ENCODE measurements at regions not wholly inside any gene's neighbourhood (a gene's known extent, or its start where the extent isn't known, plus 50 kb on each side); places are given as distances from the start of the nearest gene placed in this dataset.

GRCh38 chr20:62563561-62563960, 78.7 kb upstream of the SLCO4A1 start:
- no peaks in the 10 kb centered on the region for H3K4me1 Mint-ChIP-seq (ENCODE audit: low read depth)
- no peak overlapping the region for H3K27ac Mint-ChIP-seq
- no peak overlapping the region for H3K4me3 Mint-ChIP-seq
- H3K9me3 Mint-ChIP-seq = no peaks in the 10 kb centered on the region
- H3K27me3 Mint-ChIP-seq (ENCODE audit: low read depth) = peaks cover 14% of the 10 kb centered on the region
- no peaks in the 10 kb centered on the region for H3K36me3 Mint-ChIP-seq (ENCODE audit: low read depth)

GRCh38 chr20:62564456-62565245, 77.7 kb upstream of the SLCO4A1 start:
- no peaks in the 10 kb centered on the region for H3K9me3 Mint-ChIP-seq
- no peak overlapping the region for H3K4me3 Mint-ChIP-seq
- H3K27me3 Mint-ChIP-seq (ENCODE audit: low read depth) = peaks cover 14% of the 10 kb centered on the region
- H3K36me3 Mint-ChIP-seq (ENCODE audit: low read depth) = no peaks in the 10 kb centered on the region
- H3K4me1 Mint-ChIP-seq (ENCODE audit: low read depth) = no peaks in the 10 kb centered on the region
- no peak overlapping the region for H3K27ac Mint-ChIP-seq

- H3K36me3 Mint-ChIP-seq (ENCODE audit: low read depth) = no peaks in the 10 kb centered on the region
- peaks cover 10% of the 10 kb centered on the region for H3K27me3 Mint-ChIP-seq (ENCODE audit: low read depth)
- no peaks in the 10 kb centered on the region for H3K9me3 Mint-ChIP-seq
- H3K27ac Mint-ChIP-seq = no peak overlapping the region
- H3K4me1 Mint-ChIP-seq (ENCODE audit: low read depth) = no peaks in the 10 kb centered on the region
- H3K4me3 Mint-ChIP-seq = no peak overlapping the region
Measured at GRCh38 chr20:62566266-62566665, 76.0 kb upstream of the SLCO4A1 start.

- Mint-ChIP-seq H3K4me1 (ENCODE audit: low read depth) (no peaks in the 10 kb centered on the region), H3K9me3 (no peaks in the 10 kb centered on the region), H3K36me3 (ENCODE audit: low read depth) (no peaks in the 10 kb centered on the region), H3K4me3 (no peak overlapping the region), H3K27ac (no peak overlapping the region), H3K27me3 (ENCODE audit: low read depth) (peaks cover 5% of the 10 kb centered on the region)
Measured at GRCh38 chr20:62566771-62567170, 75.5 kb upstream of the SLCO4A1 start.

- Mint-ChIP-seq H3K27ac (no peak overlapping the region), H3K36me3 (ENCODE audit: low read depth) (no peaks in the 10 kb centered on the region), H3K9me3 (no peaks in the 10 kb centered on the region), H3K4me1 (ENCODE audit: low read depth) (no peaks in the 10 kb centered on the region), H3K27me3 (ENCODE audit: low read depth) (peaks cover 2% of the 10 kb centered on the region), H3K4me3 (no peak overlapping the region)
Measured at GRCh38 chr20:62567246-62568044, 74.9 kb upstream of the SLCO4A1 start.

- H3K4me1 Mint-ChIP-seq (ENCODE audit: low read depth) = no peaks in the 10 kb centered on the region
- H3K36me3 Mint-ChIP-seq (ENCODE audit: low read depth) = no peaks in the 10 kb centered on the region
- no peaks in the 10 kb centered on the region for H3K27me3 Mint-ChIP-seq (ENCODE audit: low read depth)
- no peak overlapping the region for H3K27ac Mint-ChIP-seq
- no peak overlapping the region for H3K4me3 Mint-ChIP-seq
- no peaks in the 10 kb centered on the region for H3K9me3 Mint-ChIP-seq
Measured at GRCh38 chr20:62568045-62568389, 74.3 kb upstream of the SLCO4A1 start.

GRCh38 chr20:62569615-62570014, 72.7 kb upstream of the SLCO4A1 start:
- Mint-ChIP-seq H3K4me3 (no peak overlapping the region), H3K27ac (no peak overlapping the region), H3K4me1 (ENCODE audit: low read depth) (no peaks in the 10 kb centered on the region), H3K36me3 (ENCODE audit: low read depth) (no peaks in the 10 kb centered on the region), H3K27me3 (ENCODE audit: low read depth) (peaks cover 12% of the 10 kb centered on the region), H3K9me3 (no peaks in the 10 kb centered on the region)

- no peaks in the 10 kb centered on the region for H3K36me3 Mint-ChIP-seq (ENCODE audit: low read depth)
- H3K4me3 Mint-ChIP-seq = no peak overlapping the region
- H3K9me3 Mint-ChIP-seq = no peaks in the 10 kb centered on the region
- no peaks in the 10 kb centered on the region for H3K4me1 Mint-ChIP-seq (ENCODE audit: low read depth)
- no peak overlapping the region for H3K27ac Mint-ChIP-seq
- peaks cover 12% of the 10 kb centered on the region for H3K27me3 Mint-ChIP-seq (ENCODE audit: low read depth)
Measured at GRCh38 chr20:62570403-62570802, 71.9 kb upstream of the SLCO4A1 start.

- Mint-ChIP-seq H3K27ac (no peak overlapping the region), H3K27me3 (ENCODE audit: low read depth) (peaks cover 12% of the 10 kb centered on the region), H3K4me3 (no peak overlapping the region), H3K9me3 (no peaks in the 10 kb centered on the region), H3K36me3 (ENCODE audit: low read depth) (no peaks in the 10 kb centered on the region), H3K4me1 (ENCODE audit: low read depth) (no peaks in the 10 kb centered on the region)
Measured at GRCh38 chr20:62570897-62571668, 71.2 kb upstream of the SLCO4A1 start.

- Mint-ChIP-seq H3K27ac (no peak overlapping the region), H3K27me3 (ENCODE audit: low read depth) (peaks cover 12% of the 10 kb centered on the region), H3K9me3 (no peaks in the 10 kb centered on the region), H3K4me3 (no peak overlapping the region), H3K36me3 (ENCODE audit: low read depth) (no peaks in the 10 kb centered on the region), H3K4me1 (ENCODE audit: low read depth) (no peaks in the 10 kb centered on the region)
Measured at GRCh38 chr20:62571669-62572344, 70.5 kb upstream of the SLCO4A1 start.

GRCh38 chr20:62572980-62573379, 69.3 kb upstream of the SLCO4A1 start:
- Mint-ChIP-seq H3K27me3 (ENCODE audit: low read depth) (peaks cover 12% of the 10 kb centered on the region), H3K4me3 (no peak overlapping the region), H3K4me1 (ENCODE audit: low read depth) (no peaks in the 10 kb centered on the region), H3K9me3 (no peaks in the 10 kb centered on the region), H3K27ac (no peak overlapping the region), H3K36me3 (ENCODE audit: low read depth) (no peaks in the 10 kb centered on the region)

- H3K27me3 Mint-ChIP-seq (ENCODE audit: low read depth) = peaks cover 15% of the 10 kb centered on the region
Measured at GRCh38 chr20:62573817-62574216, 68.5 kb upstream of the SLCO4A1 start.

GRCh38 chr20:62574230-62574993, 67.9 kb upstream of the SLCO4A1 start:
- Mint-ChIP-seq H3K27ac (no peak overlapping the region), H3K9me3 (no peaks in the 10 kb centered on the region), H3K27me3 (ENCODE audit: low read depth) (peaks cover 21% of the 10 kb centered on the region), H3K36me3 (ENCODE audit: low read depth) (no peaks in the 10 kb centered on the region), H3K4me1 (ENCODE audit: low read depth) (no peaks in the 10 kb centered on the region), H3K4me3 (no peak overlapping the region)

More at GRCh38 chr20:62573817-62574216, 68.5 kb upstream of the SLCO4A1 start:
- H3K36me3 Mint-ChIP-seq (ENCODE audit: low read depth) = no peaks in the 10 kb centered on the region
- no peak overlapping the region for H3K4me3 Mint-ChIP-seq
- H3K9me3 Mint-ChIP-seq = no peaks in the 10 kb centered on the region
- no peaks in the 10 kb centered on the region for H3K4me1 Mint-ChIP-seq (ENCODE audit: low read depth)
- H3K27ac Mint-ChIP-seq = no peak overlapping the region
